NB4 (cell line): ENCODE measurements at regions not wholly inside any gene's neighbourhood (a gene's known extent, or its start where the extent isn't known, plus 50 kb on each side); places are given as distances from the start of the nearest gene placed in this dataset.

ENCODE experiments used
- DNase-seq: peaks from one replicate; pipeline ENCODE4 v3.0.0; 2010; ENCODE audit warnings: low read depth
- H3K4me3 ChIP-seq: one replicate; pipeline ENCODE4 v1.5.1; 2011; ENCODE audit warnings: mild to moderate bottlenecking, low read depth, low read length, moderate library complexity
- CTCF ChIP-seq: IDR thresholded peaks from one replicate; pipeline ENCODE4 v1.5.1; 2012; ENCODE audit warnings: low read depth, low read length
- MAX ChIP-seq: IDR thresholded peaks from 2 replicates; pipeline ENCODE4 v1.6.1; 2011; ENCODE audit warnings: low read depth, low read length
- MYC ChIP-seq: IDR thresholded peaks from 2 replicates; pipeline ENCODE4 v1.6.1; 2011; ENCODE audit warnings: low read depth, low read length
- POLR2A ChIP-seq: IDR thresholded peaks from 2 replicates; pipeline ENCODE4 v1.6.1; 2011; ENCODE audit warnings: mild to moderate bottlenecking; ENCODE audit not compliant: insufficient read length; ENCODE audit errors: extremely low read depth

GRCh38 chr4:96036781-96037180 is 196.9 kb downstream of the PDHA2 start:
- no peak for DNase-seq
- TF ChIP-seq POLR2A (no peak), MYC (no peak), MAX (no peak), CTCF (no peak)
- no peak overlapping the region for H3K4me3 ChIP-seq

- no peak for TF ChIP-seq MAX
- no peak overlapping the region for H3K4me3 ChIP-seq
- DNase-seq: no peak
These were observed 197.8 kb downstream of the PDHA2 start for GRCh38 chr4:96037705-96038104.

- no peak for DNase-seq
- TF ChIP-seq CTCF: no peak
- no peak for TF ChIP-seq POLR2A
- TF ChIP-seq MAX: no peak
- no peak for TF ChIP-seq MYC
- no peak overlapping the region for H3K4me3 ChIP-seq
These were observed 199.3 kb downstream of the PDHA2 start for GRCh38 chr4:96039217-96039616.

- no peak overlapping the region for H3K4me3 ChIP-seq
- TF ChIP-seq MYC (no peak), POLR2A (no peak), CTCF (no peak), MAX (no peak)
- no peak for DNase-seq
These were observed 200.0 kb downstream of the PDHA2 start for GRCh38 chr4:96039803-96040436.

- TF ChIP-seq POLR2A: no peak
- TF ChIP-seq MAX: no peak
- TF ChIP-seq MYC: no peak
- DNase-seq: no peak
- H3K4me3 ChIP-seq: no peak overlapping the region
These were observed 205.1 kb downstream of the PDHA2 start for GRCh38 chr4:96044971-96045370.

- DNase-seq: no peak
- no peak for TF ChIP-seq CTCF
- no peak for TF ChIP-seq POLR2A
- TF ChIP-seq MAX: no peak
- TF ChIP-seq MYC: no peak
These were observed 212.9 kb downstream of the PDHA2 start for GRCh38 chr4:96052827-96053226.

More at GRCh38 chr4:96052827-96053226, 212.9 kb downstream of the PDHA2 start:
- no peak overlapping the region for H3K4me3 ChIP-seq
